K562 (cell line): ENCODE measurements at regions not wholly inside any gene's neighbourhood (a gene's known extent, or its start where the extent isn't known, plus 50 kb on each side); places are given as distances from the start of the nearest gene placed in this dataset.

Source experiments
- ATAC-seq: fragments of 200-7000 bp; cut with Tn5 transposase; 3 replicates; pipeline ENCODE4 v1.9.1; 2020; ENCODE audit warnings: moderate library complexity
- BruUV-seq: library from RNA; stranded (reverse); fragments of 400-500 nt; replicated peaks from 2 replicates; lab custom pipeline; 2021; lab: Mats Ljungman, UMichigan
- CTCF ChIA-PET: fragments of 300-600 bp; formaldehyde crosslinking; extraction: SDS; loops from one replicate; lab custom pipeline; 2021; ENCODE audit warnings: low intra/inter-chr PET ratio; lab: Yijun Ruan, JAX
- POLR2A ChIA-PET: fragments of 300-600, 350-650 bp; sonication (Branson Sonifier 250); formaldehyde crosslinking; extraction: SDS; loops from one replicate; lab custom pipeline; 2021; ENCODE audit warnings: antibody characterized with exemption, inconsistent platforms; lab: Yijun Ruan, JAX
- DNase-seq, 4 experiments: peaks; one replicate each; pipeline versions ENCODE4 v3.0.0 to v3.0.0-alpha.2; 2011 to 2018; ENCODE audit warnings: low spot score in 3 of 4, mixed read lengths in 3 of 4; ENCODE audit errors: extremely low read depth in 1 of 4
- FAIRE-seq: peaks from 2 replicates; lab custom pipeline; 2011; peaks lifted over from hg19 to GRCh38; lab: Jason Lieb, UNC
- H2AFZ ChIP-seq: 2 replicates; pipeline ENCODE4 v1.6.0; 2011; ENCODE audit warnings: low read depth, low read length, control low read depth, inconsistent platforms
- H3K27ac ChIP-seq: fragments of 200-600 bp; 3 replicates; pipeline ENCODE4 v1.8.0; 2011; ENCODE audit warnings: low read depth, mild to moderate bottlenecking, control low read depth, inconsistent platforms, low read length, moderate library complexity, mixed read lengths; ENCODE audit errors: extremely low read depth
- H3K27me3 ChIP-seq, 2 experiments: fragments of 300-600 bp in 1 of 2; 2 replicates in 1 of 2; 3 replicates in 1 of 2; pipeline versions ENCODE4 v1.6.0 to v1.8.0; 2011; ENCODE audit warnings: inconsistent platforms in 2 of 2, low read length in 2 of 2, mild to moderate bottlenecking in 1 of 2, mixed read lengths in 1 of 2, moderate library complexity in 1 of 2; ENCODE audit not compliant: control insufficient read depth in 2 of 2, insufficient read depth in 2 of 2
- H3K36me3 ChIP-seq: fragments of 300-600 bp; 3 replicates; pipeline ENCODE4 v1.8.0; 2011; ENCODE audit warnings: mild to moderate bottlenecking, low read length, inconsistent platforms; ENCODE audit not compliant: control insufficient read depth, insufficient read depth
- H3K4me1 ChIP-seq, 2 experiments: fragments of 200-600 bp in 1 of 2; replicated peaks in 1 of 2; 2 replicates in 1 of 2; 3 replicates in 1 of 2; pipeline versions ENCODE4 v1.5.1 to v1.8.0; 2011; ENCODE audit warnings: inconsistent platforms in 2 of 2, low read length in 2 of 2, mild to moderate bottlenecking in 1 of 2, mixed read lengths in 1 of 2, moderate library complexity in 1 of 2; ENCODE audit not compliant: control insufficient read depth in 2 of 2, insufficient read depth in 2 of 2
- H3K4me2 ChIP-seq: 2 replicates; pipeline ENCODE4 v1.6.1; 2011; ENCODE audit warnings: low read length, control low read depth, inconsistent platforms, mixed read lengths; ENCODE audit not compliant: insufficient read depth
- H3K4me3 ChIP-seq: fragments of 200-600 bp; sonication (generic), shearing (Covaris generic); 2 replicates; pipeline ENCODE4 v1.5.1; 2016; ENCODE audit warnings: control low read depth, inconsistent platforms
- H3K79me2 ChIP-seq: fragments of 200-600 bp; 3 replicates; pipeline ENCODE4 v1.8.0; 2011; ENCODE audit warnings: low read length, inconsistent platforms; ENCODE audit not compliant: control insufficient read depth, insufficient read depth
- H3K9ac ChIP-seq, 2 experiments: 2 replicates each; pipeline versions ENCODE4 v1.6.0 to v1.6.1; 2011; ENCODE audit warnings: low read depth in 2 of 2, low read length in 2 of 2, control low read depth in 1 of 2, inconsistent platforms in 1 of 2, mild to moderate bottlenecking in 1 of 2, mixed read lengths in 1 of 2; ENCODE audit not compliant: insufficient read depth in 1 of 2
- H3K9me1 ChIP-seq: one replicate; pipeline ENCODE4 v1.6.0; 2011; ENCODE audit warnings: inconsistent platforms, mild to moderate bottlenecking, low read length, moderate library complexity; ENCODE audit not compliant: control insufficient read depth, insufficient read depth
- H3K9me3 ChIP-seq: replicated peaks from 2 replicates; pipeline ENCODE4 v1.5.1; 2011; ENCODE audit warnings: low read depth, low read length, inconsistent platforms; ENCODE audit not compliant: control insufficient read depth, insufficient read depth
- H4K20me1 ChIP-seq: replicated peaks from 2 replicates; pipeline ENCODE4 v1.6.1; 2011; ENCODE audit warnings: low read length, inconsistent platforms, mixed read lengths; ENCODE audit not compliant: control insufficient read depth, insufficient read depth
- ARID1B ChIP-seq: fragments of 450-650 bp; IDR thresholded peaks from 2 replicates; pipeline ENCODE4 v1.6.1; 2016; ENCODE audit warnings: antibody characterized with exemption, mild to moderate bottlenecking, inconsistent platforms
- CCAR2 ChIP-seq: fragments of 200-400 bp; formaldehyde crosslinking; IDR thresholded peaks from 2 replicates; pipeline ENCODE4 v1.6.1; 2017; ENCODE audit warnings: mild to moderate bottlenecking, low read depth, low read length
- HNRNPK ChIP-seq: fragments of 200-400 bp; formaldehyde crosslinking; IDR thresholded peaks from one replicate; pipeline ENCODE4 v1.6.1; 2018; ENCODE audit warnings: mild to moderate bottlenecking, low read depth, low read length; ENCODE audit not compliant: poor library complexity, severe bottlenecking
- ZNF518B ChIP-seq: fragments of 250-450 bp; sonication (Bioruptor Pico); IDR thresholded peaks from 2 replicates; pipeline ENCODE4 v1.5.0; 2021; ENCODE audit warnings: mild to moderate bottlenecking, moderate library complexity
- WGBS: fragments of 100-300 bp; shearing (Covaris generic); methylation state at CpG from one replicate; pipeline ENCODE4 v1.1.6; 2016; ENCODE audit warnings: low coverage, mixed read lengths; ENCODE audit not compliant: insufficient coverage; ENCODE audit errors: missing lambda C conversion rate; 5-methylcytosine and 5-hydroxymethylcytosine counted together
- in situ Hi-C: fragments of 300-500 bp; cut with MboI; formaldehyde crosslinking; loops from 4 replicates; pipeline ENCODE4 v1.15.0; 2018; ENCODE audit warnings: inconsistent platforms, mixed read lengths
- intact Hi-C: fragments of 100-400 bp; cut with micrococcal nuclease; formaldehyde crosslinking; loops from 2 replicates; pipeline ENCODE4 v1.14.2; 2022
- TF ChIP-seq, protein P1 (sequence below): fragments of 150-350 bp; IDR thresholded peaks from 2 replicates; pipeline ENCODE4 v1.6.1; 2014; ENCODE audit warnings: low read depth, mild to moderate bottlenecking, low read length, borderline replicate concordance
- TF ChIP-seq, protein P2 (sequence below): fragments of 250-450 bp; sonication (Bioruptor Pico); IDR thresholded peaks from 2 replicates; pipeline ENCODE4 v1.6.1; 2021; ENCODE audit warnings: mild to moderate bottlenecking
- TF ChIP-seq, protein P3 (sequence below): fragments of 250-450 bp; sonication (Bioruptor Pico); IDR thresholded peaks from 2 replicates; pipeline ENCODE4 v1.4.0; 2020; ENCODE audit warnings: borderline replicate concordance

DNA sequence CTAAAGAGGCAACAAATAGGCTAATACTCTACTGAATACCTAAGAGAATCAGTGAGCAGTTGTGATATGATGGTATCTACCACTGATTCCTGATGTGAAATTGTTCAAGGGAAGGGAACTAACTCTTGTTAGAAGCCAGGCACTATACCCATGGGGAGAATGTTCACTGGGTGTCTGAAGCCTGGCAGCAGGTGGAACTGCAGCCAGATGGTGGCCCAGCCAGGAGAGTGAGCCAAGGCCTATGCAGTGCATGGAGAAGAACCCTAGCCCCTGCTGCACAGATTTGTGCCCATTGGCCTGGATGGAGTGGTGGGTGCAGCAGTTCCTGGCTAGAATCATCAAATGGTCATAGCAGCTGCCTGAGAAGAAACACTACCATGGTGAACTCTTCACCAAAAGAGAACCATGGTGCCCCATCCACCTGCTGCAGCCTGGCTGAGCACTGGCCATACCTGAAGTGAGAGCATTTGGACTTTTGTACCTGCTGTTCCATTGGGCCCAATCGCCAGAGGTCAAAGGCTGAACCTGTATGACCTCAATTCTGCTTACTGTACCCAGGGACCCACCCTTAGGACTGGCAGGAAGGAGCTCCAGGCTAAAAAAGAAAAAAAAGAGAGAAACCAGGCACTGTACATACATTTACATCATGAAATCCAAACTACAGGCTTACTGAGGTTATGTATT lies 118.8 kb upstream of the IVNS1ABP start (continued):
- TF ChIP-seq, protein P1, sequence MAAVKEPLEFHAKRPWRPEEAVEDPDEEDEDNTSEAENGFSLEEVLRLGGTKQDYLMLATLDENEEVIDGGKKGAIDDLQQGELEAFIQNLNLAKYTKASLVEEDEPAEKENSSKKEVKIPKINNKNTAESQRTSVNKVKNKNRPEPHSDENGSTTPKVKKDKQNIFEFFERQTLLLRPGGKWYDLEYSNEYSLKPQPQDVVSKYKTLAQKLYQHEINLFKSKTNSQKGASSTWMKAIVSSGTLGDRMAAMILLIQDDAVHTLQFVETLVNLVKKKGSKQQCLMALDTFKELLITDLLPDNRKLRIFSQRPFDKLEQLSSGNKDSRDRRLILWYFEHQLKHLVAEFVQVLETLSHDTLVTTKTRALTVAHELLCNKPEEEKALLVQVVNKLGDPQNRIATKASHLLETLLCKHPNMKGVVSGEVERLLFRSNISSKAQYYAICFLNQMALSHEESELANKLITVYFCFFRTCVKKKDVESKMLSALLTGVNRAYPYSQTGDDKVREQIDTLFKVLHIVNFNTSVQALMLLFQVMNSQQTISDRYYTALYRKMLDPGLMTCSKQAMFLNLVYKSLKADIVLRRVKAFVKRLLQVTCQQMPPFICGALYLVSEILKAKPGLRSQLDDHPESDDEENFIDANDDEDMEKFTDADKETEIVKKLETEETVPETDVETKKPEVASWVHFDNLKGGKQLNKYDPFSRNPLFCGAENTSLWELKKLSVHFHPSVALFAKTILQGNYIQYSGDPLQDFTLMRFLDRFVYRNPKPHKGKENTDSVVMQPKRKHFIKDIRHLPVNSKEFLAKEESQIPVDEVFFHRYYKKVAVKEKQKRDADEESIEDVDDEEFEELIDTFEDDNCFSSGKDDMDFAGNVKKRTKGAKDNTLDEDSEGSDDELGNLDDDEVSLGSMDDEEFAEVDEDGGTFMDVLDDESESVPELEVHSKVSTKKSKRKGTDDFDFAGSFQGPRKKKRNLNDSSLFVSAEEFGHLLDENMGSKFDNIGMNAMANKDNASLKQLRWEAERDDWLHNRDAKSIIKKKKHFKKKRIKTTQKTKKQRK = no peak
- TF ChIP-seq CCAR2 (no peak), ARID1B (no peak)

DNA sequence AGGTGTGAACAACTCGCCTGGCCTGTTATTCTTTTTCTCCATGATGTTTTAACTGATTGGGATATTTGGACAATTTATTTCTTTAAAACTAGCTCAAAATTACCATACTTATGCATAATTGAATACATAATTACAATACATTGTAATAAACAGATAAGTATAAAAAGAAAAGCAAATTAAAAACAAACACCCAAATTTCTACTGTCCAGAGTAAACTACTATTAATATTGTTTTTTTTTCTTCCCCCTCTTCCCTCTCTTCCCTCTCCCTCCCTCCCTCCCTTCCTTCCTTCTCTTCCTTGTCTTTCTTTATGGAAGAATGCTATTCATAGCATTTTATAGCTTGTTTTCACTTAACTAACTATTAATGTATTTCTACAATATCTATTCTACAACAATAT lies 117.7 kb upstream of the IVNS1ABP start:
- TF ChIP-seq, protein P2, sequence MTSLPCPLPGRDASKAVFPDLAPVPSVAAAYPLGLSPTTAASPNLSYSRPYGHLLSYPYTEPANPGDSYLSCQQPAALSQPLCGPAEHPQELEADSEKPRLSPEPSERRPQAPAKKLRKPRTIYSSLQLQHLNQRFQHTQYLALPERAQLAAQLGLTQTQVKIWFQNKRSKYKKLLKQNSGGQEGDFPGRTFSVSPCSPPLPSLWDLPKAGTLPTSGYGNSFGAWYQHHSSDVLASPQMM (CRISPR knock-in tag) = no peak
- TF ChIP-seq HNRNPK = peak; percentile 68
- TF ChIP-seq, protein P3, sequence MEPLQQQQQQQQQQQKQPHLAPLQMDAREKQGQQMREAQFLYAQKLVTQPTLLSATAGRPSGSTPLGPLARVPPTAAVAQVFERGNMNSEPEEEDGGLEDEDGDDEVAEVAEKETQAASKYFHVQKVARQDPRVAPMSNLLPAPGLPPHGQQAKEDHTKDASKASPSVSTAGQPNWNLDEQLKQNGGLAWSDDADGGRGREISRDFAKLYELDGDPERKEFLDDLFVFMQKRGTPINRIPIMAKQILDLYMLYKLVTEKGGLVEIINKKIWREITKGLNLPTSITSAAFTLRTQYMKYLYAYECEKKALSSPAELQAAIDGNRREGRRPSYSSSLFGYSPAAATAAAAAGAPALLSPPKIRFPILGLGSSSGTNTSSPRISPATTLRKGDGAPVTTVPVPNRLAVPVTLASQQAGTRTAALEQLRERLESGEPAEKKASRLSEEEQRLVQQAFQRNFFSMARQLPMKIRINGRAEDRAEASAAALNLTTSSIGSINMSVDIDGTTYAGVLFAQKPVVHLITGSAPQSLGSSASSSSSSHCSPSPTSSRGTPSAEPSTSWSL (CRISPR knock-in tag) = no peak
- TF ChIP-seq ZNF518B = no peak
- in situ Hi-C loops = no loop called here
- no peak for DNase-seq
- POLR2A ChIA-PET = no interaction called here
- Histone ChIP-seq H3K9me1 (no peaks in the 10 kb centered on the region), H2AFZ (no peak overlapping the region), H3K4me3 (no peak overlapping the region), H4K20me1 (no peaks in the 10 kb centered on the region), H3K4me1 (no peaks in the 10 kb centered on the region; a peak in 1 of 5 replicates), H3K27me3 (peaks cover 3 to 4% of the 10 kb centered on the region in 2 experiments; a peak in 1 of 5 replicates), H3K36me3 (no peaks in the 10 kb centered on the region), H3K9ac (no peak overlapping the region), H3K4me2 (no peak overlapping the region), H3K27ac (no peak overlapping the region), H3K79me2 (no peaks in the 10 kb centered on the region), H3K9me3 (no peaks in the 10 kb centered on the region)
- WGBS = 11% methylated on average over 1 of the region's 1 CpG
- no TSS peak for BruUV-seq
- FAIRE-seq = no peak
- CTCF ChIA-PET = no interaction called here
- intact Hi-C loops = no loop called here
- ATAC-seq = no peak
